ENCODE measurements at regions not wholly inside any gene's neighbourhood (a gene's known extent, or its start where the extent isn't known, plus 50 kb on each side); places are given as distances from the start of the nearest gene placed in this dataset.

GRCh38 chr6:145289573-145289972 is 445.7 kb downstream of the EPM2A start:
- DNase-seq (ENCODE audit: low spot score), result no peak
- H3K27me3 ChIP-seq (ENCODE audit: control insufficient read depth in 4 of 4, insufficient read depth in 4 of 4, low read length in 3 of 4), result no peaks in the 10 kb centered on the region
- no peaks in the 10 kb centered on the region for H3K4me1 ChIP-seq (ENCODE audit: control insufficient read depth in 4 of 4, insufficient read depth in 4 of 4, low read length in 3 of 4)
- H3K9ac ChIP-seq (ENCODE audit: low read depth in 1 of 2, low read length in 2 of 2), result no peak overlapping the region
- WGBS, result 96% methylated on average over 3 of the region's 3 CpGs
- TF ChIP-seq HNF4A (conservative IDR thresholded peaks at IDR 0.05) (no peak), FOXA1 (IDR thresholded peaks at IDR 0.05) (no peak), MAX (IDR thresholded peaks at IDR 0.05) (no peak), FOXA2 (IDR thresholded peaks at IDR 0.05) (no peak), SP1 (IDR thresholded peaks at IDR 0.05) (no peak), JUND (IDR thresholded peaks at IDR 0.05) (no peak), EGR1 (IDR thresholded peaks at IDR 0.05; ENCODE audit: low read depth in 2 of 2) (no peak), TAF1 (conservative IDR thresholded peaks at IDR 0.05) (no peak), RAD21 (IDR thresholded peaks at IDR 0.05) (no peak), REST (IDR thresholded peaks at IDR 0.05) (no peak), NR2F2 (IDR thresholded peaks at IDR 0.05) (no peak), YY1 (IDR thresholded peaks at IDR 0.05) (no peak), ZBTB33 (IDR thresholded peaks at IDR 0.05) (no peak), RXRA (IDR thresholded peaks at IDR 0.05) (no peak), HNF4G (IDR thresholded peaks at IDR 0.05) (no peak), GABPA (IDR thresholded peaks at IDR 0.05 in 1 of 2, conservative IDR thresholded peaks at IDR 0.05 in 1 of 2) (no peak)
- TF ChIP-seq, protein P1, sequence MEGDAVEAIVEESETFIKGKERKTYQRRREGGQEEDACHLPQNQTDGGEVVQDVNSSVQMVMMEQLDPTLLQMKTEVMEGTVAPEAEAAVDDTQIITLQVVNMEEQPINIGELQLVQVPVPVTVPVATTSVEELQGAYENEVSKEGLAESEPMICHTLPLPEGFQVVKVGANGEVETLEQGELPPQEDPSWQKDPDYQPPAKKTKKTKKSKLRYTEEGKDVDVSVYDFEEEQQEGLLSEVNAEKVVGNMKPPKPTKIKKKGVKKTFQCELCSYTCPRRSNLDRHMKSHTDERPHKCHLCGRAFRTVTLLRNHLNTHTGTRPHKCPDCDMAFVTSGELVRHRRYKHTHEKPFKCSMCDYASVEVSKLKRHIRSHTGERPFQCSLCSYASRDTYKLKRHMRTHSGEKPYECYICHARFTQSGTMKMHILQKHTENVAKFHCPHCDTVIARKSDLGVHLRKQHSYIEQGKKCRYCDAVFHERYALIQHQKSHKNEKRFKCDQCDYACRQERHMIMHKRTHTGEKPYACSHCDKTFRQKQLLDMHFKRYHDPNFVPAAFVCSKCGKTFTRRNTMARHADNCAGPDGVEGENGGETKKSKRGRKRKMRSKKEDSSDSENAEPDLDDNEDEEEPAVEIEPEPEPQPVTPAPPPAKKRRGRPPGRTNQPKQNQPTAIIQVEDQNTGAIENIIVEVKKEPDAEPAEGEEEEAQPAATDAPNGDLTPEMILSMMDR (IDR thresholded peaks at IDR 0.05; ENCODE audit: low read depth, low read length, missing input control), result no peak
- TF ChIP-seq, protein P2, sequence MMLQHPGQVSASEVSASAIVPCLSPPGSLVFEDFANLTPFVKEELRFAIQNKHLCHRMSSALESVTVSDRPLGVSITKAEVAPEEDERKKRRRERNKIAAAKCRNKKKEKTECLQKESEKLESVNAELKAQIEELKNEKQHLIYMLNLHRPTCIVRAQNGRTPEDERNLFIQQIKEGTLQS (IDR thresholded peaks at IDR 0.05), result no peak
- H3K36me3 ChIP-seq (ENCODE audit: control insufficient read depth in 4 of 4, insufficient read depth in 3 of 4, low read depth in 1 of 4, low read length in 3 of 4), result no peaks in the 10 kb centered on the region
- no peaks in the 10 kb centered on the region for H3K9me3 ChIP-seq (ENCODE audit: control insufficient read depth in 4 of 4, low read length in 3 of 4)
- no peak overlapping the region for H3K27ac ChIP-seq (ENCODE audit: low read depth in 1 of 2, low read length in 2 of 2)
- H3K4me3 ChIP-seq (ENCODE audit: low read depth in 1 of 3, low read length in 3 of 3), result no peak overlapping the region

Data from liver (tissue), 8 donors.